WTC11 (cell line): ENCODE measurements at regions not wholly inside any gene's neighbourhood (a gene's known extent, or its start where the extent isn't known, plus 50 kb on each side); places are given as distances from the start of the nearest gene placed in this dataset.

ENCODE experiments used
- ATAC-seq: fragments of 200-7000 bp; cut with Tn5 transposase; 2 replicates; pipeline ENCODE4 v1.10.0; 2021; ENCODE audit warnings: mild to moderate bottlenecking, moderate library complexity
- CTCF ChIA-PET: fragments of 300-600 bp; sonication (Branson Sonifier 250); formaldehyde crosslinking; loops from one replicate; lab custom pipeline; 2021; ENCODE audit warnings: antibody characterized with exemption; lab: Charles Lee
- POLR2A ChIA-PET: fragments of 350-600 bp; sonication (Branson Sonifier 250); formaldehyde crosslinking; loops from one replicate; lab custom pipeline; 2021; ENCODE audit warnings: antibody characterized with exemption; lab: Charles Lee
- DNase-seq: peaks from one replicate; pipeline ENCODE4 v3.0.0; 2021; ENCODE audit warnings: low spot score
- H3K27ac Mint-ChIP-seq: 2 replicates; pipeline ENCODE4 v1.8.0; 2021; ENCODE audit warnings: mixed read lengths
- H3K27me3 Mint-ChIP-seq: 2 replicates; pipeline ENCODE4 v1.8.0; 2021; ENCODE audit warnings: low read depth, mild to moderate bottlenecking, moderate library complexity, mixed read lengths
- H3K36me3 Mint-ChIP-seq: 2 replicates; pipeline ENCODE4 v1.8.0; 2021; ENCODE audit warnings: mixed read lengths
- H3K4me1 Mint-ChIP-seq: 2 replicates; pipeline ENCODE4 v1.8.0; 2022; ENCODE audit warnings: mixed read lengths
- H3K4me3 Mint-ChIP-seq: 2 replicates; pipeline ENCODE4 v1.8.0; 2021; ENCODE audit warnings: mild to moderate bottlenecking, moderate library complexity, mixed read lengths
- H3K9me3 Mint-ChIP-seq: 2 replicates; pipeline ENCODE4 v1.8.0; 2021; ENCODE audit warnings: mixed read lengths
- ATF1 ChIP-seq: sonication (generic); formaldehyde crosslinking; IDR thresholded peaks from 2 replicates; pipeline ENCODE4 v1.8.1; 2023; ENCODE audit warnings: mild to moderate bottlenecking, moderate library complexity, missing genetic modification reagents
- EMX1 ChIP-seq: fragments of 250-450 bp; sonication (Bioruptor Pico); IDR thresholded peaks from 2 replicates; pipeline ENCODE4 v1.8.0; 2021; ENCODE audit warnings: mild to moderate bottlenecking
- FOXK1 ChIP-seq: sonication (generic); formaldehyde crosslinking; IDR thresholded peaks from 2 replicates; pipeline ENCODE4 v1.8.0; 2022; ENCODE audit warnings: mild to moderate bottlenecking, moderate library complexity, missing genetic modification reagents
- FOXP1 ChIP-seq: sonication (generic); formaldehyde crosslinking; IDR thresholded peaks from 2 replicates; pipeline ENCODE4 v1.8.0; 2022; ENCODE audit warnings: missing genetic modification reagents, mild to moderate bottlenecking, moderate library complexity, borderline replicate concordance
- GTF2I ChIP-seq: fragments of 250-450 bp; sonication (Bioruptor Pico); conservative IDR thresholded peaks from 2 replicates; pipeline ENCODE4 v1.4.0; 2021; ENCODE audit warnings: mild to moderate bottlenecking
- IRF2 ChIP-seq: sonication (generic); formaldehyde crosslinking; IDR thresholded peaks from 2 replicates; pipeline ENCODE4 v1.8.0; 2022; ENCODE audit warnings: low read depth, missing genetic modification reagents, borderline replicate concordance
- JAZF1 ChIP-seq: fragments of 250-450 bp; sonication (Bioruptor Pico); IDR thresholded peaks from 2 replicates; pipeline ENCODE4 v1.9.0; 2021; ENCODE audit warnings: moderate library complexity, mild to moderate bottlenecking, inconsistent platforms
- JUN ChIP-seq: sonication (generic); formaldehyde crosslinking; IDR thresholded peaks from 2 replicates; pipeline ENCODE4 v1.8.0; 2023; ENCODE audit warnings: mild to moderate bottlenecking, missing genetic modification reagents
- MYBL2 ChIP-seq: sonication (generic); formaldehyde crosslinking; IDR thresholded peaks from 2 replicates; pipeline ENCODE4 v1.8.1; 2023; ENCODE audit warnings: mild to moderate bottlenecking, moderate library complexity, missing genetic modification reagents
- OVOL2 ChIP-seq: fragments of 250-450 bp; sonication (Bioruptor Pico); IDR thresholded peaks from 2 replicates; pipeline ENCODE4 v1.9.0; 2021; ENCODE audit warnings: mild to moderate bottlenecking, borderline replicate concordance
- PRRX2 ChIP-seq: fragments of 250-450 bp; sonication (Bioruptor Pico); IDR thresholded peaks from 2 replicates; pipeline ENCODE4 v1.8.0; 2021; ENCODE audit warnings: mild to moderate bottlenecking
- RELA ChIP-seq: sonication (generic); formaldehyde crosslinking; IDR thresholded peaks from 2 replicates; pipeline ENCODE4 v1.8.1; 2022; ENCODE audit warnings: missing genetic modification reagents, mild to moderate bottlenecking, borderline replicate concordance
- SOX15 ChIP-seq: fragments of 250-450 bp; sonication (Bioruptor Pico); IDR thresholded peaks from 2 replicates; pipeline ENCODE4 v1.9.0; 2021; ENCODE audit warnings: mild to moderate bottlenecking
- TEAD1 ChIP-seq: sonication (generic); formaldehyde crosslinking; IDR thresholded peaks from 2 replicates; pipeline ENCODE4 v1.8.0; 2022; ENCODE audit warnings: mild to moderate bottlenecking, missing genetic modification reagents
- ZBTB21 ChIP-seq: sonication (generic); formaldehyde crosslinking; IDR thresholded peaks from 2 replicates; pipeline ENCODE4 v1.8.1; 2023; ENCODE audit warnings: mild to moderate bottlenecking, missing genetic modification reagents, borderline replicate concordance
- ZNF416 ChIP-seq: fragments of 250-450 bp; sonication (Bioruptor Pico); IDR thresholded peaks from 2 replicates; pipeline ENCODE4 v1.9.0; 2021; ENCODE audit warnings: mild to moderate bottlenecking, inconsistent platforms
- TF ChIP-seq, protein P1 (sequence below): sonication (generic); formaldehyde crosslinking; IDR thresholded peaks from 2 replicates; pipeline ENCODE4 v1.8.0; 2022; ENCODE audit warnings: missing genetic modification reagents
- TF ChIP-seq, protein P2 (sequence below): sonication (generic); formaldehyde crosslinking; IDR thresholded peaks from 2 replicates; pipeline ENCODE4 v1.8.1; 2022; ENCODE audit warnings: missing genetic modification reagents, borderline replicate concordance
- TF ChIP-seq, protein P3 (sequence below): fragments of 250-450 bp; sonication (Bioruptor Pico); IDR thresholded peaks from 2 replicates; pipeline ENCODE4 v1.9.0; 2021; ENCODE audit warnings: moderate library complexity, mild to moderate bottlenecking, inconsistent platforms, borderline replicate concordance
- TF ChIP-seq, protein P4 (sequence below): sonication (generic); formaldehyde crosslinking; IDR thresholded peaks from 2 replicates; pipeline ENCODE4 v1.8.1; 2023; ENCODE audit warnings: mild to moderate bottlenecking, moderate library complexity, missing genetic modification reagents
- TF ChIP-seq, protein P5 (sequence below): sonication (generic); formaldehyde crosslinking; IDR thresholded peaks from 2 replicates; pipeline ENCODE4 v1.8.1; 2022; ENCODE audit warnings: mild to moderate bottlenecking, moderate library complexity, missing genetic modification reagents
- TF ChIP-seq, protein P6 (sequence below): fragments of 250-450 bp; sonication (Bioruptor Pico); IDR thresholded peaks from 2 replicates; pipeline ENCODE4 v1.9.0; 2021; ENCODE audit warnings: mild to moderate bottlenecking

DNA sequence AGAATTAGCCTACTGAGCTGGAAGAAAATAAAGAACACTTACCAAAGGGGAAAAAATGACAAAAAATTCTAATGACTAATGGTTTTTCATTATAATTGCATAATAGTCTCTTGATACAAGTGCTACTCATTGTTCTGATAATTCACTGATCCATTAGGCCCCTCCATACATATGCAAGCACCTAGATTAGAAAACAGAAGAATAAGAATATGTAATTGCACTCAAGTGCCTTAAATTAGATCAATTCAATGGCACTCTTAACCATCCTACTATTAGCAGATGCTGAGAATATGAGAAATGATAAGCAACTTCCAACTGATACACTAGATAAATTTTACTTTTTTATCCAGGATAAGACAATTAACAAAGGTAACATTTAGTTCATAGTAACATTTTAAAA lies 440.9 kb upstream of the C9orf72 start (continued):
- TF ChIP-seq, protein P1, sequence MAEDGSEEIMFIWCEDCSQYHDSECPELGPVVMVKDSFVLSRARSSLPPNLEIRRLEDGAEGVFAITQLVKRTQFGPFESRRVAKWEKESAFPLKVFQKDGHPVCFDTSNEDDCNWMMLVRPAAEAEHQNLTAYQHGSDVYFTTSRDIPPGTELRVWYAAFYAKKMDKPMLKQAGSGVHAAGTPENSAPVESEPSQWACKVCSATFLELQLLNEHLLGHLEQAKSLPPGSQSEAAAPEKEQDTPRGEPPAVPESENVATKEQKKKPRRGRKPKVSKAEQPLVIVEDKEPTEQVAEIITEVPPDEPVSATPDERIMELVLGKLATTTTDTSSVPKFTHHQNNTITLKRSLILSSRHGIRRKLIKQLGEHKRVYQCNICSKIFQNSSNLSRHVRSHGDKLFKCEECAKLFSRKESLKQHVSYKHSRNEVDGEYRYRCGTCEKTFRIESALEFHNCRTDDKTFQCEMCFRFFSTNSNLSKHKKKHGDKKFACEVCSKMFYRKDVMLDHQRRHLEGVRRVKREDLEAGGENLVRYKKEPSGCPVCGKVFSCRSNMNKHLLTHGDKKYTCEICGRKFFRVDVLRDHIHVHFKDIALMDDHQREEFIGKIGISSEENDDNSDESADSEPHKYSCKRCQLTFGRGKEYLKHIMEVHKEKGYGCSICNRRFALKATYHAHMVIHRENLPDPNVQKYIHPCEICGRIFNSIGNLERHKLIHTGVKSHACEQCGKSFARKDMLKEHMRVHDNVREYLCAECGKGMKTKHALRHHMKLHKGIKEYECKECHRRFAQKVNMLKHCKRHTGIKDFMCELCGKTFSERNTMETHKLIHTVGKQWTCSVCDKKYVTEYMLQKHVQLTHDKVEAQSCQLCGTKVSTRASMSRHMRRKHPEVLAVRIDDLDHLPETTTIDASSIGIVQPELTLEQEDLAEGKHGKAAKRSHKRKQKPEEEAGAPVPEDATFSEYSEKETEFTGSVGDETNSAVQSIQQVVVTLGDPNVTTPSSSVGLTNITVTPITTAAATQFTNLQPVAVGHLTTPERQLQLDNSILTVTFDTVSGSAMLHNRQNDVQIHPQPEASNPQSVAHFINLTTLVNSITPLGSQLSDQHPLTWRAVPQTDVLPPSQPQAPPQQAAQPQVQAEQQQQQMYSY (CRISPR knock-in tag), result no peak
- no peak for TF ChIP-seq TEAD1
- no peak for TF ChIP-seq EMX1 (CRISPR knock-in tag)
- no peak for TF ChIP-seq GTF2I (CRISPR knock-in tag)
- no peak for TF ChIP-seq ZNF416 (CRISPR knock-in tag)
- TF ChIP-seq ATF1 (CRISPR knock-in tag), result no peak
- TF ChIP-seq RELA (CRISPR knock-in tag), result no peak
- TF ChIP-seq, protein P2, sequence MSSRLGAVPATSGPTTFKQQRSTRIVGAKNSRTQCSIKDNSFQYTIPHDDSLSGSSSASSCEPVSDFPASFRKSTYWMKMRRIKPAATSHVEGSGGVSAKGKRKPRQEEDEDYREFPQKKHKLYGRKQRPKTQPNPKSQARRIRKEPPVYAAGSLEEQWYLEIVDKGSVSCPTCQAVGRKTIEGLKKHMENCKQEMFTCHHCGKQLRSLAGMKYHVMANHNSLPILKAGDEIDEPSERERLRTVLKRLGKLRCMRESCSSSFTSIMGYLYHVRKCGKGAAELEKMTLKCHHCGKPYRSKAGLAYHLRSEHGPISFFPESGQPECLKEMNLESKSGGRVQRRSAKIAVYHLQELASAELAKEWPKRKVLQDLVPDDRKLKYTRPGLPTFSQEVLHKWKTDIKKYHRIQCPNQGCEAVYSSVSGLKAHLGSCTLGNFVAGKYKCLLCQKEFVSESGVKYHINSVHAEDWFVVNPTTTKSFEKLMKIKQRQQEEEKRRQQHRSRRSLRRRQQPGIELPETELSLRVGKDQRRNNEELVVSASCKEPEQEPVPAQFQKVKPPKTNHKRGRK (CRISPR knock-in tag), result no peak
- TF ChIP-seq JUN (CRISPR knock-in tag), result no peak
- no peak for TF ChIP-seq PRRX2 (CRISPR knock-in tag)

DNA sequence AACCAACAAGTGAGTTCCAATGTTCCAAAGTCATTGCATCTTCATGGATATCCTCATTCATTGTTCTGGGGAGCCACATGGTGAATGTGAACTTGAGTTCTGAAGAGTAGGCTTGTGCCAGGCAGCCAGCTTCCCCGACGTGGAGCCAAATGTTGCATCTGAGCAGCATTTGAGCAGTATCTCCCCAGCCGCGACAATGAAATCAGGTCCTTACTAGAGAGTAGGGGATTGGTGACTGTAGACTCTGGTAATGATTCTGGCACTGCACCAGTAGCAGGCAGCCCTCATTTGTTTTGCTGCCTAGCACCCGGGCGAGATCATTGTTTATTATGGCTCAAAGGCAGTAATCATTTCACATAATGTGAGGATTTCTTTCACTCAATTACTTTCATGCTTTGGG lies 451.4 kb upstream of the C9orf72 start:
- CTCF ChIA-PET, result no interaction called here
- Mint-ChIP-seq H3K9me3 (no peaks in the 10 kb centered on the region), H3K36me3 (no peaks in the 10 kb centered on the region), H3K27me3 (no peaks in the 10 kb centered on the region), H3K4me1 (peaks cover 13% of the 10 kb centered on the region), H3K4me3 (no peak overlapping the region), H3K27ac (no peak overlapping the region)
- POLR2A ChIA-PET, result no interaction called here
- no peak for TF ChIP-seq OVOL2
- no peak for TF ChIP-seq FOXP1 (CRISPR knock-in tag)
- TF ChIP-seq, protein P3, sequence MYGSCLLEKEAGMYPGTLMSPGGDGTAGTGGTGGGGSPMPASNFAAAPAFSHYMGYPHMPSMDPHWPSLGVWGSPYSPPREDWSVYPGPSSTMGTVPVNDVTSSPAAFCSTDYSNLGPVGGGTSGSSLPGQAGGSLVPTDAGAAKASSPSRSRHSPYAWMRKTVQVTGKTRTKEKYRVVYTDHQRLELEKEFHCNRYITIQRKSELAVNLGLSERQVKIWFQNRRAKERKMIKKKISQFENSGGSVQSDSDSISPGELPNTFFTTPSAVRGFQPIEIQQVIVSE (CRISPR knock-in tag), result no peak
- no peak for TF ChIP-seq ZBTB21 (CRISPR knock-in tag)
- TF ChIP-seq, protein P4, sequence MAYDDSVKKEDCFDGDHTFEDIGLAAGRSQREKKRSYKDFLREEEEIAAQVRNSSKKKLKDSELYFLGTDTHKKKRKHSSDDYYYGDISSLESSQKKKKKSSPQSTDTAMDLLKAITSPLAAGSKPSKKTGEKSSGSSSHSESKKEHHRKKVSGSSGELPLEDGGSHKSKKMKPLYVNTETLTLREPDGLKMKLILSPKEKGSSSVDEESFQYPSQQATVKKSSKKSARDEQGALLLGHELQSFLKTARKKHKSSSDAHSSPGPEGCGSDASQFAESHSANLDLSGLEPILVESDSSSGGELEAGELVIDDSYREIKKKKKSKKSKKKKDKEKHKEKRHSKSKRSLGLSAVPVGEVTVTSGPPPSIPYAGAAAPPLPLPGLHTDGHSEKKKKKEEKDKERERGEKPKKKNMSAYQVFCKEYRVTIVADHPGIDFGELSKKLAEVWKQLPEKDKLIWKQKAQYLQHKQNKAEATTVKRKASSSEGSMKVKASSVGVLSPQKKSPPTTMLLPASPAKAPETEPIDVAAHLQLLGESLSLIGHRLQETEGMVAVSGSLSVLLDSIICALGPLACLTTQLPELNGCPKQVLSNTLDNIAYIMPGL (CRISPR knock-in tag), result no peak
- TF ChIP-seq, protein P5, sequence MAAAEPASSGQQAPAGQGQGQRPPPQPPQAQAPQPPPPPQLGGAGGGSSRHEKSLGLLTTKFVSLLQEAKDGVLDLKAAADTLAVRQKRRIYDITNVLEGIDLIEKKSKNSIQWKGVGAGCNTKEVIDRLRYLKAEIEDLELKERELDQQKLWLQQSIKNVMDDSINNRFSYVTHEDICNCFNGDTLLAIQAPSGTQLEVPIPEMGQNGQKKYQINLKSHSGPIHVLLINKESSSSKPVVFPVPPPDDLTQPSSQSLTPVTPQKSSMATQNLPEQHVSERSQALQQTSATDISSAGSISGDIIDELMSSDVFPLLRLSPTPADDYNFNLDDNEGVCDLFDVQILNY, result no peak
- no peak for TF ChIP-seq JAZF1 (CRISPR knock-in tag)
- no peak for TF ChIP-seq GTF2I (CRISPR knock-in tag)
- no peak for TF ChIP-seq FOXK1 (CRISPR knock-in tag)
- no peak for TF ChIP-seq MYBL2 (CRISPR knock-in tag)
- TF ChIP-seq, protein P6, sequence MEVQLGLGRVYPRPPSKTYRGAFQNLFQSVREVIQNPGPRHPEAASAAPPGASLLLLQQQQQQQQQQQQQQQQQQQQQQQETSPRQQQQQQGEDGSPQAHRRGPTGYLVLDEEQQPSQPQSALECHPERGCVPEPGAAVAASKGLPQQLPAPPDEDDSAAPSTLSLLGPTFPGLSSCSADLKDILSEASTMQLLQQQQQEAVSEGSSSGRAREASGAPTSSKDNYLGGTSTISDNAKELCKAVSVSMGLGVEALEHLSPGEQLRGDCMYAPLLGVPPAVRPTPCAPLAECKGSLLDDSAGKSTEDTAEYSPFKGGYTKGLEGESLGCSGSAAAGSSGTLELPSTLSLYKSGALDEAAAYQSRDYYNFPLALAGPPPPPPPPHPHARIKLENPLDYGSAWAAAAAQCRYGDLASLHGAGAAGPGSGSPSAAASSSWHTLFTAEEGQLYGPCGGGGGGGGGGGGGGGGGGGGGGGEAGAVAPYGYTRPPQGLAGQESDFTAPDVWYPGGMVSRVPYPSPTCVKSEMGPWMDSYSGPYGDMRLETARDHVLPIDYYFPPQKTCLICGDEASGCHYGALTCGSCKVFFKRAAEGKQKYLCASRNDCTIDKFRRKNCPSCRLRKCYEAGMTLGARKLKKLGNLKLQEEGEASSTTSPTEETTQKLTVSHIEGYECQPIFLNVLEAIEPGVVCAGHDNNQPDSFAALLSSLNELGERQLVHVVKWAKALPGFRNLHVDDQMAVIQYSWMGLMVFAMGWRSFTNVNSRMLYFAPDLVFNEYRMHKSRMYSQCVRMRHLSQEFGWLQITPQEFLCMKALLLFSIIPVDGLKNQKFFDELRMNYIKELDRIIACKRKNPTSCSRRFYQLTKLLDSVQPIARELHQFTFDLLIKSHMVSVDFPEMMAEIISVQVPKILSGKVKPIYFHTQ, result no peak
- TF ChIP-seq JUN (CRISPR knock-in tag), result no peak
- TF ChIP-seq PRRX2 (CRISPR knock-in tag), result no peak
- TF ChIP-seq, protein P2 (CRISPR knock-in tag), result no peak
- no peak for TF ChIP-seq IRF2 (CRISPR knock-in tag)
- TF ChIP-seq SOX15, result no peak
- DNase-seq (no peak), ATAC-seq (no peak)
